ENCODE measurements at regions not wholly inside any gene's neighbourhood (a gene's known extent, or its start where the extent isn't known, plus 50 kb on each side); places are given as distances from the start of the nearest gene placed in this dataset.
"Not testable (repeated sequence)": the region's sequence is repeated elsewhere in the genome, so short reads cannot be mapped to it uniquely, and the experiment has no call there.

- no peak for DNase-seq
Measured at GRCh38 chr2:35931115-35931514, 424.5 kb upstream of the CRIM1 start.

GRCh38 chr2:35929551-35929950 lies 426.0 kb upstream of the CRIM1 start:
- no peak for DNase-seq

- DNase-seq: no peak
Measured at GRCh38 chr2:35920061-35920460, 435.5 kb upstream of the CRIM1 start.

GRCh38 chr2:35915261-35915660 lies 440.3 kb upstream of the CRIM1 start:
- no peak for DNase-seq

GRCh38 chr2:35891936-35892335 lies 463.6 kb upstream of the CRIM1 start:
- DNase-seq: no peak

GRCh38 chr2:35891528-35891927 lies 464.1 kb upstream of the CRIM1 start:
- DNase-seq: no peak

GRCh38 chr2:35887146-35887545 lies 468.4 kb upstream of the CRIM1 start:
- DNase-seq: no peak

GRCh38 chr2:35873921-35874320 lies 481.7 kb upstream of the CRIM1 start:
- DNase-seq: no peak

- no peak for DNase-seq
Measured at GRCh38 chr2:35871672-35872071, 483.9 kb upstream of the CRIM1 start.

GRCh38 chr2:35870713-35871112 lies 484.9 kb upstream of the CRIM1 start:
- DNase-seq: no peak

GRCh38 chr2:35864141-35864540 lies 491.4 kb upstream of the CRIM1 start:
- no peak for DNase-seq

GRCh38 chr2:35858216-35858615 lies 497.4 kb upstream of the CRIM1 start:
- DNase-seq: no peak

- no peak for DNase-seq
Measured at GRCh38 chr2:35857498-35857897, 498.1 kb upstream of the CRIM1 start.

GRCh38 chr2:35831385-35831784 lies 524.2 kb upstream of the CRIM1 start:
- DNase-seq: no peak

GRCh38 chr2:35830833-35831232 lies 524.7 kb upstream of the CRIM1 start:
- no peak for DNase-seq

- no peak for DNase-seq
Measured at GRCh38 chr2:35827086-35827485, 528.5 kb upstream of the CRIM1 start.

GRCh38 chr2:35822716-35823115 lies 532.9 kb upstream of the CRIM1 start:
- DNase-seq: no peak

- DNase-seq: no peak
Measured at GRCh38 chr2:35821675-35822074, 533.9 kb upstream of the CRIM1 start.

- DNase-seq: no peak
Measured at GRCh38 chr2:35820391-35820790, 535.2 kb upstream of the CRIM1 start.

- no peak for DNase-seq
Measured at GRCh38 chr2:35819033-35819432, 536.5 kb upstream of the CRIM1 start.

GRCh38 chr2:35818359-35818758 lies 537.2 kb upstream of the CRIM1 start:
- not testable (repeated sequence) for DNase-seq

GRCh38 chr2:35814597-35814996 lies 541.0 kb upstream of the CRIM1 start:
- not testable (repeated sequence) for DNase-seq

- DNase-seq: no peak
Measured at GRCh38 chr2:35803126-35803525, 552.5 kb upstream of the CRIM1 start.

GRCh38 chr2:35794796-35795450 lies 560.7 kb upstream of the CRIM1 start:
- no peak for DNase-seq

- DNase-seq: no peak
Measured at GRCh38 chr2:35790292-35790691, 565.3 kb upstream of the CRIM1 start.

GRCh38 chr2:35788543-35788942 lies 567.0 kb upstream of the CRIM1 start:
- DNase-seq: no peak

Data from NCI-H2227 treated with DMSO at 0.1 percent for 48 hours (cell line).